SK-N-SH treated with all-trans-retinoic acid at 6 μM for 48 hours (cell line): ENCODE measurements at regions not wholly inside any gene's neighbourhood (a gene's known extent, or its start where the extent isn't known, plus 50 kb on each side); places are given as distances from the start of the nearest gene placed in this dataset.

ENCODE experiments used
- ATAC-seq: fragments of 200-7000 bp; cut with Tn5 transposase; 3 replicates; pipeline ENCODE4 v1.9.1; 2020; ENCODE audit warnings: mild to moderate bottlenecking, moderate library complexity
- ARNTL ChIP-seq: fragments of 450-650 bp; formaldehyde crosslinking; IDR thresholded peaks from 2 replicates; pipeline ENCODE4 v1.5.0; 2020; ENCODE audit warnings: low read depth, mild to moderate bottlenecking, moderate library complexity, borderline replicate concordance
- BACH2 ChIP-seq: fragments of 250-450 bp; sonication (Bioruptor Pico); IDR thresholded peaks from 2 replicates; pipeline ENCODE4 v1.9.0; 2021; ENCODE audit warnings: mild to moderate bottlenecking, borderline replicate concordance
- ESRRG ChIP-seq: fragments of 250-450 bp; sonication (Bioruptor Pico); IDR thresholded peaks from 2 replicates; pipeline ENCODE4 v1.6.1; 2021; ENCODE audit warnings: mild to moderate bottlenecking
- GLIS3 ChIP-seq: fragments of 250-450 bp; sonication (Bioruptor Pico); IDR thresholded peaks from 2 replicates; pipeline ENCODE4 v1.5.0; 2020; ENCODE audit warnings: mild to moderate bottlenecking, moderate library complexity
- ISL1 ChIP-seq: fragments of 250-450 bp; sonication (Bioruptor Pico); IDR thresholded peaks from 2 replicates; pipeline ENCODE4 v2.1.2; 2022; ENCODE audit warnings: mild to moderate bottlenecking, moderate library complexity
- OSR1 ChIP-seq: fragments of 250-450 bp; sonication (Bioruptor Pico); IDR thresholded peaks from 2 replicates; pipeline ENCODE4 v1.8.0; 2022; ENCODE audit warnings: moderate library complexity, mild to moderate bottlenecking, inconsistent platforms
- PATZ1 ChIP-seq: fragments of 250-450 bp; sonication (Bioruptor Pico); IDR thresholded peaks from 2 replicates; pipeline ENCODE4 v1.8.0; 2020; ENCODE audit warnings: mild to moderate bottlenecking, moderate library complexity, borderline replicate concordance
- POU6F1 ChIP-seq: fragments of 250-450 bp; sonication (Bioruptor Pico); IDR thresholded peaks from 2 replicates; pipeline ENCODE4 v1.8.0; 2021; ENCODE audit warnings: low read depth, mild to moderate bottlenecking, moderate library complexity, borderline replicate concordance
- PPARA ChIP-seq: fragments of 250-450 bp; sonication (Bioruptor Pico); IDR thresholded peaks from 2 replicates; pipeline ENCODE4 v1.5.0; 2020; ENCODE audit warnings: mild to moderate bottlenecking, borderline replicate concordance
- RARB ChIP-seq: fragments of 250-450 bp; sonication (Bioruptor Pico); IDR thresholded peaks from 2 replicates; pipeline ENCODE4 v1.8.0; 2021; ENCODE audit warnings: mild to moderate bottlenecking, moderate library complexity
- TCF4 ChIP-seq: fragments of 250-450 bp; sonication (Bioruptor Pico); IDR thresholded peaks from 2 replicates; pipeline ENCODE4 v1.8.0; 2021; ENCODE audit warnings: mild to moderate bottlenecking, moderate library complexity, borderline replicate concordance
- ZC3H10 ChIP-seq: fragments of 250-450 bp; sonication (Bioruptor Pico); IDR thresholded peaks from 2 replicates; pipeline ENCODE4 v1.5.1; 2021; ENCODE audit warnings: mild to moderate bottlenecking, moderate library complexity
- ZFP30 ChIP-seq: fragments of 450-650 bp; formaldehyde crosslinking; IDR thresholded peaks from 2 replicates; pipeline ENCODE4 v1.5.0; 2022; ENCODE audit warnings: mild to moderate bottlenecking, moderate library complexity
- ZNF565 ChIP-seq: fragments of 450-650 bp; formaldehyde crosslinking; conservative IDR thresholded peaks from 2 replicates; pipeline ENCODE4 v1.5.0; 2020; ENCODE audit warnings: low read depth, mild to moderate bottlenecking, moderate library complexity
- ZNF70 ChIP-seq: fragments of 450-650 bp; formaldehyde crosslinking; IDR thresholded peaks from 2 replicates; pipeline ENCODE4 v1.5.0; 2020; ENCODE audit warnings: mild to moderate bottlenecking, moderate library complexity
- TF ChIP-seq, protein P1 (sequence below): fragments of 250-450 bp; sonication (Bioruptor Pico); IDR thresholded peaks from 2 replicates; pipeline ENCODE4 v1.5.0; 2020; ENCODE audit warnings: mild to moderate bottlenecking, moderate library complexity
- TF ChIP-seq, protein P2 (sequence below): fragments of 250-450 bp; sonication (Bioruptor Pico); IDR thresholded peaks from 2 replicates; pipeline ENCODE4 v1.5.1; 2020; ENCODE audit warnings: low read depth, mild to moderate bottlenecking, moderate library complexity

DNA sequence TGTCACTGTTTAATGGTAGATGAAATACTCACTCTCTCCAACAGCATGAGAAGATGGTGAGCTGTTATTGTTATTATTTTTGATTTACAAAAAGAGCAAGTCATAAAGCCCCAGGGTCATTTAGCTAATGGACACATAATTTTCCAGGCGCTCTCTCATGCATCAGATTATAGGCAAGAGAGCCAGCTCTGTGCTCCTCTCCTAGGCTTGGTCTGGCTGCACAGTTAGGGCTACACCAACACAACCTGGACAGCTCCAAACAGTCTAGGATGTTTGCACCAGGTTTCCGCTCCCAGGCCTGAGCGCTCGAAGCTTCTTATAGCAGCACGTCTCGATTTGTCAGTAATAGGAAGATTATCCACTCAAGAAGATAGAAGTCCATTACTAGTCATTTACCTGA, 123.7 kb downstream of the FAM43A start (continued):
- TF ChIP-seq PATZ1 (no peak), GLIS3 (no peak)

GRCh38 chr3:194810076-194810475, 124.4 kb downstream of the FAM43A start:
- ATAC-seq, result no peak
- no peak for TF ChIP-seq PPARA (CRISPR knock-in tag)

- TF ChIP-seq, protein P1, sequence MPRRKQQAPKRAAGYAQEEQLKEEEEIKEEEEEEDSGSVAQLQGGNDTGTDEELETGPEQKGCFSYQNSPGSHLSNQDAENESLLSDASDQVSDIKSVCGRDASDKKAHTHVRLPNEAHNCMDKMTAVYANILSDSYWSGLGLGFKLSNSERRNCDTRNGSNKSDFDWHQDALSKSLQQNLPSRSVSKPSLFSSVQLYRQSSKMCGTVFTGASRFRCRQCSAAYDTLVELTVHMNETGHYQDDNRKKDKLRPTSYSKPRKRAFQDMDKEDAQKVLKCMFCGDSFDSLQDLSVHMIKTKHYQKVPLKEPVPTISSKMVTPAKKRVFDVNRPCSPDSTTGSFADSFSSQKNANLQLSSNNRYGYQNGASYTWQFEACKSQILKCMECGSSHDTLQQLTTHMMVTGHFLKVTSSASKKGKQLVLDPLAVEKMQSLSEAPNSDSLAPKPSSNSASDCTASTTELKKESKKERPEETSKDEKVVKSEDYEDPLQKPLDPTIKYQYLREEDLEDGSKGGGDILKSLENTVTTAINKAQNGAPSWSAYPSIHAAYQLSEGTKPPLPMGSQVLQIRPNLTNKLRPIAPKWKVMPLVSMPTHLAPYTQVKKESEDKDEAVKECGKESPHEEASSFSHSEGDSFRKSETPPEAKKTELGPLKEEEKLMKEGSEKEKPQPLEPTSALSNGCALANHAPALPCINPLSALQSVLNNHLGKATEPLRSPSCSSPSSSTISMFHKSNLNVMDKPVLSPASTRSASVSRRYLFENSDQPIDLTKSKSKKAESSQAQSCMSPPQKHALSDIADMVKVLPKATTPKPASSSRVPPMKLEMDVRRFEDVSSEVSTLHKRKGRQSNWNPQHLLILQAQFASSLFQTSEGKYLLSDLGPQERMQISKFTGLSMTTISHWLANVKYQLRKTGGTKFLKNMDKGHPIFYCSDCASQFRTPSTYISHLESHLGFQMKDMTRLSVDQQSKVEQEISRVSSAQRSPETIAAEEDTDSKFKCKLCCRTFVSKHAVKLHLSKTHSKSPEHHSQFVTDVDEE (CRISPR knock-in tag), result no peak
- TF ChIP-seq PATZ1, result no peak
- no peak for TF ChIP-seq BACH2 (CRISPR knock-in tag)
- TF ChIP-seq ZNF70 (CRISPR knock-in tag), result no peak
- ATAC-seq, result no peak
Observed at GRCh38 chr3:194811118-194811517, 125.4 kb downstream of the FAM43A start.

DNA sequence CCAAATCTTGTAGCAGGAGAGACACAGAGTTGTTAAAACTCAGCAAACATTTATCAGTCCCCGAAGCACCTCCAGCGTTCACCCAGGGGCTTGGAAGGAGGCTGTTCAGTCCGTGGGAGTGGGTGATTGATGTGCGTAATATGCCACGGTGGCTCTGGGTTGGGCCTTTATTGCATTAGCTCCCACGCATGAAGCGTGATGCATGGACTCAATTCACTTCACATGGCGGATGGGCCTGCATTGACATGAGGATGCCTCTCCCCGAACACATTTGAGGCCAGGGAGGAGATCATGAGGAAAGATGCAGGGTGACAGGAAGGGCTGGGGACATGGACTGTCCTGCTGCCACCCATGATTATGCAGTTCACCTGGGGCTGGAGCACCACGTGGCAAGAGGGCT, 126.5 kb downstream of the FAM43A start:
- TF ChIP-seq BACH2 (CRISPR knock-in tag) (no peak), PPARA (CRISPR knock-in tag) (no peak), ZFP30 (CRISPR knock-in tag) (no peak), ZNF70 (CRISPR knock-in tag) (no peak), ARNTL (CRISPR knock-in tag) (no peak), POU6F1 (CRISPR knock-in tag) (no peak), PATZ1 (no peak), ESRRG (CRISPR knock-in tag) (no peak)
- TF ChIP-seq, protein P2, sequence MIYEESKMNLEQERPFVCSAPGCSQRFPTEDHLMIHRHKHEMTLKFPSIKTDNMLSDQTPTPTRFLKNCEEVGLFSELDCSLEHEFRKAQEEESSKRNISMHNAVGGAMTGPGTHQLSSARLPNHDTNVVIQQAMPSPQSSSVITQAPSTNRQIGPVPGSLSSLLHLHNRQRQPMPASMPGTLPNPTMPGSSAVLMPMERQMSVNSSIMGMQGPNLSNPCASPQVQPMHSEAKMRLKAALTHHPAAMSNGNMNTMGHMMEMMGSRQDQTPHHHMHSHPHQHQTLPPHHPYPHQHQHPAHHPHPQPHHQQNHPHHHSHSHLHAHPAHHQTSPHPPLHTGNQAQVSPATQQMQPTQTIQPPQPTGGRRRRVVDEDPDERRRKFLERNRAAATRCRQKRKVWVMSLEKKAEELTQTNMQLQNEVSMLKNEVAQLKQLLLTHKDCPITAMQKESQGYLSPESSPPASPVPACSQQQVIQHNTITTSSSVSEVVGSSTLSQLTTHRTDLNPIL (CRISPR knock-in tag), result no peak
- ATAC-seq, result no peak

GRCh38 chr3:194814878-194815357, 129.2 kb downstream of the FAM43A start:
- no peak for ATAC-seq
- TF ChIP-seq BACH2 (CRISPR knock-in tag) (no peak), ARNTL (CRISPR knock-in tag) (no peak), ZC3H10 (CRISPR knock-in tag) (no peak), RARB (no peak), TCF4 (CRISPR knock-in tag) (no peak), POU6F1 (CRISPR knock-in tag) (no peak), OSR1 (CRISPR knock-in tag) (no peak), ZNF565 (no peak), ZFP30 (CRISPR knock-in tag) (no peak), ISL1 (CRISPR knock-in tag) (no peak)
- TF ChIP-seq, protein P1 (CRISPR knock-in tag), result no peak
